ENCODE measurements at regions not wholly inside any gene's neighbourhood (a gene's known extent, or its start where the extent isn't known, plus 50 kb on each side); places are given as distances from the start of the nearest gene placed in this dataset.

DNA sequence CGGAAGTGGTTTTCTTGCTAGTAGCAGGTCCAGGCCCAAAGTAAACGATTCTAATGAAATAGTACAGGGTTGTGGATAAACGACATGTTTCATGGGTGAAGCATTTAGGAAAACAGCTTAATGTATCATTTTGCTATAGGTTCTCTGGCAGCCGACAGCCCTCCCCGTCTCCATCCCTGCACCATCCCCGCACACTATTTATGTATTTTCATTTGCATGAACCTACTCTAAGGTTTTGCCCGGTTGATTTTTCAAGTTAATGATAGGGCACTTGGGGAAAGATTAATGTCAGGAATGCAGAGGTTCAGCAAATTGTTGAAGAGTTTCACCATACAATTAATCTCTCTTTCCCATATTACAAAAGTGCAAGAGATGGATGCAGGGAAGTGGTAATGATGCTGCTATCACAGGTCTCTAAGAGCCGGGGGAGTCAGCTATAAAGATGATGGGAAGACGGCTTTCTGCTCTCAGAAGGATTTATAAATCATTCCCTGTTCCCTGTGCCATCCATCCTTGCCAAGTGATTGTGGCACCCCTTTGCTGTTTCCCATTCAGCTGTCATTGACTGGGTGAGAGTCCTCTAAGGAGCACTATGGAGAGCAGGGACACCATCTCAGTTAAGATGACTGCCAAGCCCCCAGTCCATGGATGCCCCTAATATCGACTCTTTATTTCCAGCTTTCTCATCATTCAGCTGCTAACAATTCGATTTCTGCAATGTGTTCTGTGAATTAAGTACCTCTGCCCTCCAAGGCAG, 186.3 kb downstream of the IRS2 start:
- Histone ChIP-seq H3K9me3 (ENCODE audit: insufficient read depth, low read length, severe bottlenecking) (no peaks in the 10 kb centered on the region), H3K4me1 (ENCODE audit: insufficient read depth, low read length) (no peaks in the 10 kb centered on the region), H3K27me3 (ENCODE audit: insufficient read depth, low read length, poor library complexity) (no peaks in the 10 kb centered on the region), H3K27ac (ENCODE audit: low read length) (no peak overlapping the region), H3K4me3 (ENCODE audit: low read depth in 1 of 2, low read length in 2 of 2) (no peak overlapping the region), H4K20me1 (ENCODE audit: insufficient read depth, low read length) (0 out of 2 replicates have a peak, but pooled peaks cover 4% of the 10 kb centered on the region), H3K79me2 (ENCODE audit: insufficient read depth, low read length) (peaks cover 15% of the 10 kb centered on the region), H2AFZ (ENCODE audit: low read depth, low read length) (no peak overlapping the region), H3K4me2 (ENCODE audit: insufficient read depth, low read length) (no peak overlapping the region), H3K36me3 (ENCODE audit: insufficient read depth, low read length) (peaks cover 19% of the 10 kb centered on the region), H3K9ac (ENCODE audit: low read depth, low read length) (no peak overlapping the region)
- DNase-seq (no peak), ATAC-seq (ENCODE audit: insufficient read depth, low read depth) (no peak)
- TF ChIP-seq EZH2 (IDR thresholded peaks at IDR 0.05; ENCODE audit: borderline replicate concordance, low read depth, low read length, severe bottlenecking), result no peak
- TF ChIP-seq, protein P1, sequence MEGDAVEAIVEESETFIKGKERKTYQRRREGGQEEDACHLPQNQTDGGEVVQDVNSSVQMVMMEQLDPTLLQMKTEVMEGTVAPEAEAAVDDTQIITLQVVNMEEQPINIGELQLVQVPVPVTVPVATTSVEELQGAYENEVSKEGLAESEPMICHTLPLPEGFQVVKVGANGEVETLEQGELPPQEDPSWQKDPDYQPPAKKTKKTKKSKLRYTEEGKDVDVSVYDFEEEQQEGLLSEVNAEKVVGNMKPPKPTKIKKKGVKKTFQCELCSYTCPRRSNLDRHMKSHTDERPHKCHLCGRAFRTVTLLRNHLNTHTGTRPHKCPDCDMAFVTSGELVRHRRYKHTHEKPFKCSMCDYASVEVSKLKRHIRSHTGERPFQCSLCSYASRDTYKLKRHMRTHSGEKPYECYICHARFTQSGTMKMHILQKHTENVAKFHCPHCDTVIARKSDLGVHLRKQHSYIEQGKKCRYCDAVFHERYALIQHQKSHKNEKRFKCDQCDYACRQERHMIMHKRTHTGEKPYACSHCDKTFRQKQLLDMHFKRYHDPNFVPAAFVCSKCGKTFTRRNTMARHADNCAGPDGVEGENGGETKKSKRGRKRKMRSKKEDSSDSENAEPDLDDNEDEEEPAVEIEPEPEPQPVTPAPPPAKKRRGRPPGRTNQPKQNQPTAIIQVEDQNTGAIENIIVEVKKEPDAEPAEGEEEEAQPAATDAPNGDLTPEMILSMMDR (IDR thresholded peaks at IDR 0.05; ENCODE audit: borderline replicate concordance, extremely low read depth, low read length, poor library complexity, severe bottlenecking), result no peak

DNA sequence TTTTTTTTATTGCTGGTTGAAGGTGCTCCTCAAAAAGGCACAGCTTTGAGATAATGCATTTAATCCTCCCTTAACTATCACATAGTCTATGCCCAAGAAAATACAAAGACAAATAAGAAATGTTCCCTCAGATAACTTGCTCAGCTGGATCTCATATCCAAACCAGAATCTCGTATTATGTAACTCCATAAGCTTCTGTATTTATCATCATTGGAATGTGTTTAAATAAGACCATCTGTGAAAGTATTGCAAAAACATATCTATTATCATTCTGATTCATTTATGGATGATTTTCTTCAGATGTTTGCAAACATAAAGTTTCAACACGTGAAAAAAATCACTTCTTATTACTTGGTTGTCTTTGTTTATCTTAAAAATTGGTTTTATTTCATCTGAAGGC, 190.9 kb downstream of the IRS2 start:
- DNase-seq (no peak), ATAC-seq (ENCODE audit: insufficient read depth, low read depth) (no peak)
- 0 out of 2 replicates have a peak, but pooled peaks cover 2% of the 10 kb centered on the region for H4K20me1 ChIP-seq (ENCODE audit: insufficient read depth, low read length)
- no peaks in the 10 kb centered on the region for H3K9me3 ChIP-seq (ENCODE audit: insufficient read depth, low read length, severe bottlenecking)
- no peak overlapping the region for H3K4me2 ChIP-seq (ENCODE audit: insufficient read depth, low read length)
- no peak overlapping the region for H3K27ac ChIP-seq (ENCODE audit: low read length)
- TF ChIP-seq EZH2 (IDR thresholded peaks at IDR 0.05; ENCODE audit: borderline replicate concordance, low read depth, low read length, severe bottlenecking), result no peak
- TF ChIP-seq, protein P1 (IDR thresholded peaks at IDR 0.05; ENCODE audit: borderline replicate concordance, extremely low read depth, low read length, poor library complexity, severe bottlenecking), result no peak
- no peak overlapping the region for H2AFZ ChIP-seq (ENCODE audit: low read depth, low read length)
- no peaks in the 10 kb centered on the region; the same call in 1 of the 2 replicates for H3K4me1 ChIP-seq (ENCODE audit: insufficient read depth, low read length)
- H3K36me3 ChIP-seq (ENCODE audit: insufficient read depth, low read length), result 0 out of 2 replicates have a peak, but pooled peaks cover 2% of the 10 kb centered on the region
- H3K4me3 ChIP-seq (ENCODE audit: low read depth in 1 of 2, low read length in 2 of 2), result no peak overlapping the region
- H3K79me2 ChIP-seq (ENCODE audit: insufficient read depth, low read length), result peaks cover 29% of the 10 kb centered on the region
- no peak overlapping the region for H3K9ac ChIP-seq (ENCODE audit: low read depth, low read length)
- no peaks in the 10 kb centered on the region for H3K27me3 ChIP-seq (ENCODE audit: insufficient read depth, low read length, poor library complexity)

DNA sequence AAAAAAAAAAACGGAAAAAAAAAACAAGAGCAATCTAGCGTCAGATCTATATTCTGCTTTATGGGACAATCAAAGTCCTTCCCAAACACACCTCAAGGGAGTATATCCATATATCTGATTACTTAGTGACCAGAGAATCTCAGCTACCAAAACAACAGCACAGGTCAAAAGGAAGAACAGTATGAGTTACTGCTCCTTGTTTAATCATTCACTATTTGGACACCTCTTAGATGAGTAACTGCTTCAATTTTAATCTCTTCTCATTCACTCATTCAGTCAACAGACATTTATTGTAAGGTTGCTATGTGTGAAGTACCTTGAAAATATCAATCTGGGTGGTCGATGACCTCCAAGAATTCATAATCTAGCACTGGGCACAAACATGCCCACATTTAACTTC, 193.2 kb downstream of the IRS2 start:
- ATAC-seq (ENCODE audit: insufficient read depth, low read depth) (no peak), DNase-seq (no peak)
- no peak overlapping the region for H2AFZ ChIP-seq (ENCODE audit: low read depth, low read length)
- no peak overlapping the region for H3K4me3 ChIP-seq (ENCODE audit: low read depth in 1 of 2, low read length in 2 of 2)
- no peaks in the 10 kb centered on the region for H3K9me3 ChIP-seq (ENCODE audit: insufficient read depth, low read length, severe bottlenecking)
- peaks cover 33% of the 10 kb centered on the region for H3K79me2 ChIP-seq (ENCODE audit: insufficient read depth, low read length)
- peaks cover 17% of the 10 kb centered on the region; the same call in 1 of the 2 replicates for H3K36me3 ChIP-seq (ENCODE audit: insufficient read depth, low read length)
- no peak overlapping the region for H3K4me2 ChIP-seq (ENCODE audit: insufficient read depth, low read length)
- H3K9ac ChIP-seq (ENCODE audit: low read depth, low read length), result no peak overlapping the region
- H3K4me1 ChIP-seq (ENCODE audit: insufficient read depth, low read length), result no peaks in the 10 kb centered on the region; the same call in 1 of the 2 replicates
- TF ChIP-seq EZH2 (IDR thresholded peaks at IDR 0.05; ENCODE audit: borderline replicate concordance, low read depth, low read length, severe bottlenecking), result no peak
- TF ChIP-seq, protein P1 (IDR thresholded peaks at IDR 0.05; ENCODE audit: borderline replicate concordance, extremely low read depth, low read length, poor library complexity, severe bottlenecking), result no peak
- peaks cover 5% of the 10 kb centered on the region; the same call in 1 of the 2 replicates for H4K20me1 ChIP-seq (ENCODE audit: insufficient read depth, low read length)
- H3K27me3 ChIP-seq (ENCODE audit: insufficient read depth, low read length, poor library complexity), result no peaks in the 10 kb centered on the region
- H3K27ac ChIP-seq (ENCODE audit: low read length), result no peak overlapping the region

Data from DND-41 (cell line).